ENCODE measurements at regions not wholly inside any gene's neighbourhood (a gene's known extent, or its start where the extent isn't known, plus 50 kb on each side); places are given as distances from the start of the nearest gene placed in this dataset.
A peak's percentile ranks its signal among the peaks of the same experiment; 100 is the strongest.
"Not testable (repeated sequence)": the region's sequence is repeated elsewhere in the genome, so short reads cannot be mapped to it uniquely, and the experiment has no call there.

DNA sequence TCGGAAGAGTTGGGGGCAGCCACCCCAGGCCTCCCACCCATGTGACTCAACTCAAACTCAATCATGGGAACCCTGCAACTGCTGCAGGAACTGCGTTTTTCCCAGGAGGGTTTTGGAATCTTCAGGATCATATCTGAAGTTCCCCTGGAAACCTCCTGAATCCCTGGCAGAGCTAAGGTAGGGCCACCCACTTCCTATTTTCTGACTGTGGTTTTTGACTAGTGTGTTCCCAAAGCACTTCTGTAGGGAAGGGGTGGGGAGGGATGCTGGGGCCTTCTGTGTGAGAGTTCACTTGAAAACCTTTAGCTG, 127.6 kb upstream of the UNC5B start:
- in situ Hi-C loops (cut with HindIII; ENCODE audit: low pct_unique_long_range_greater_than_20kb, low sequenced_read_pairs): no loop called here
- DNase-seq (ENCODE audit: low read depth): no peak

DNA sequence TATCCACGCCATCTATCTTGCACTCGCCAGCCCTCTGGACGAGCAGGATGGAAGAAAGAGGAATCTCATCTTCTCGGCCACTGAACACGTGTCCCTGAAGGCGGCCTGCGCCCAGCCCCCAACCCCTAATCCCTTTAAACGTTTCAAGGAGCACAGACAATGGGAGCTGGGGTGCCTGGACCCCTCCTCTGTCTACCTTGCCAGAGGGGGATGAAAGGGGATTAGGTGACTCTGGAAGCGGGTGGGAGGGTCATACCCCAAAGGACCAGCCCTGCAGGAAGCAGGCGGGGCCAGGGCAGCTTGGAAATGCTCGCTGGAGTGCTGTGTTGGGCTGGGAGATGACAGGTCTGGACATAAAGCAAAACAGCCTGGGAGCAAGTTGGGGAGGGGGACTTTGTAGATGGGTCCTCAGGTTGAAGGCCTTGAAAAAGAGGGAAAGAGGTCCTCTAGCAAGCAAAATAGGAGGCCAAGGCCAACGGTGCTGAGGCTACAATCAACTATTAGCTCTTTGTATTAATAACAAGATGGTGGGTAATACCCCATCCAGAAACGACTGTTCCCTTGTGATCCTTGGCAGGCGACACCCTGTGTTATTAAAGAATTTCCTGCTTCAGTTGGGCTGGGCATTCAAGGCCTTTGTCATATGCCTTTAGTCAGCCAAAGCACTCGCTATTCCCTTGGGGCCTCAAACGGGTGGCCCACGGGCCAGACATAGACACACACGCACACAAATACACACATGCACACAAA, 126.5 kb upstream of the UNC5B start:
- in situ Hi-C loops (cut with HindIII; ENCODE audit: low pct_unique_long_range_greater_than_20kb, low sequenced_read_pairs): no loop called here
- DNase-seq (ENCODE audit: low read depth): no peak

DNA sequence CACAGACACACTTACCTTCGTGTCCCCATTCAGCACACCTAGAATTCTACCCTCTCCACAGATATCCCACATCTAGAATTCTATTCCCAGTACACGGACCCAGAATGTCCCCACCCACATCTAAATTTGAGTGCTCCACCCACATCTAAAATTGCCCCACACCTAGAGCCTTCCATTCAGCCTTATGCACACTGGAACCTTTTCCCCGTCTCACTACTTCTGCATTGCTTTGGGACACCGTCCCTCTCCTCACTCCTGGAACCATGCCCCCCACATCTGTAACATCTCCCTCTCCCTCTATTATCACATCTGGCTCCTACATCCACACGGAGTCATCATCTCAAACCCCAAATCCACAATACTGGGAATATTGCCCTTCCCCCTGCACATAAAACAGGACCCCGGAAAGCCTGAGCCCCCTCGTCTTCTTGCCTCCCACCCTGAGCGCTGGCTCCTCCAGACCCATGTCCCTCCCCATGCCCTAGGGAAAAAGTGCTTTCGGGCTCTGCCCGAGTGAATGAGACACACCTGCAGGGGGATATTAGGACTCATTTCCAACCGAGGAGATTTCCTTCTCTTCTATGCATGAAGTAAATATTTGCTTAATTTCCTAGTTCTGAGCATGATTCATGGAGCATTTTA, 125.8 kb upstream of the UNC5B start:
- in situ Hi-C loops (cut with HindIII; ENCODE audit: low pct_unique_long_range_greater_than_20kb, low sequenced_read_pairs): no loop called here
- DNase-seq (ENCODE audit: low read depth): no peak

DNA sequence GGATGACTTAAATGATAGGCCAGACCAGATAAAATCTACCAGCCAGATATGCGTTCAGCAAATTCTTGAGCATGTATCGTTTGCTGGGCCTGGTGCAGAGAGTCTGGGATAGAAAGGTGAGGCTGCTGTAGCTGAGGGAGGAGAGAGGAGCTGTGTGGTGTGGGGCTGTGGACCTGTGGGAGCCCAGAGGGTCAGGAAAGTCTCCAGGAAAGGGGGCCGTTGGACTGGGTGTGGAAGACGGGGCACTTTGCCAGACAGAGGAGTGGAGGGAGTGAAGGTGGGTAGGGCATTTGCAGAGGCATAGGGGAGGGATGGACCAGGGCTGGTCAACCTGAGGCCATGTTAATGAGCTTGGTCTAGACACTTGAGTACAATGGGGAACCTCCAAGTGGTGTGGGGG, 124.7 kb upstream of the UNC5B start:
- in situ Hi-C loops (cut with HindIII; ENCODE audit: low pct_unique_long_range_greater_than_20kb, low sequenced_read_pairs): no loop called here
- no peak for DNase-seq (ENCODE audit: low read depth)

DNA sequence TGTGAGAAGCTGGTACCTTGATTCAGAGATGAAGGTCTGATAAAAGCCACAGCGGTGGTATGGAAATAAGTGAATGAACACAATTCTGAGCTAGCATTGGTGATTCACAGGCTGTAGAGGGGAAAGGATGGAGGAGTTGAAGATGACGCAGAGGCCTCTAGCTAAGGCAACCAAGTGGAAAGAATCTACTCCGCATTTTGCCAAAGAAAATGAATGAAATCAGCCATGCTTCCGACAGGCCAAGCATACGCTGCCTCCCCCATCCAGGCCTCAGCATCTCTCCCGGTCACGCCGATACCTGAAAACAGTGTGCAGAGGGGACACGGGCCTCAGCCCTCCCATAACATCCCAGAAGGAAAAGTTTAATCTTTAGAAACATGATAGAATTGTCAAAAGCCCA, 124.3 kb upstream of the UNC5B start:
- in situ Hi-C loops (cut with HindIII; ENCODE audit: low pct_unique_long_range_greater_than_20kb, low sequenced_read_pairs): no loop called here
- DNase-seq (ENCODE audit: low read depth): peak; percentile 82

DNA sequence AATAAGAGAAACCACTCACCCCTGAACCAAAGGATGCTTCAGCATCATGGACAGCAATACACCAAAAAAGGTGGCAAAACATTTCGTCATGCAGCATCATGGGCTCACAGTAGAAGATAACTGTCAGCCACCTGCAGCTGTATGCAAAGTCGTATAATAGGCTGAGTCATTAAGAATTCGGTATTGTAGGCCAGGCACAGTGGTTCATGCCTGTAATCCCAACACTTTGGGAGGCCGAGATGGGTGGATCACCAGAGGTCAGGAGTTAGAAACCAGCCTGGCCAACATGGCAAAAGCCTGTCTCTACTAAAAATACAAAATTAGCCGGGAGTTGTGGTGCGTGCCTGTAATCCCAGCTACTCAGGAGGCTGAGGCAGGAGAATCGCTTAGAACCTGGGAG, 123.8 kb upstream of the UNC5B start:
- in situ Hi-C loops (cut with HindIII; ENCODE audit: low pct_unique_long_range_greater_than_20kb, low sequenced_read_pairs); DNase-seq (ENCODE audit: low read depth): not testable (repeated sequence)

DNA sequence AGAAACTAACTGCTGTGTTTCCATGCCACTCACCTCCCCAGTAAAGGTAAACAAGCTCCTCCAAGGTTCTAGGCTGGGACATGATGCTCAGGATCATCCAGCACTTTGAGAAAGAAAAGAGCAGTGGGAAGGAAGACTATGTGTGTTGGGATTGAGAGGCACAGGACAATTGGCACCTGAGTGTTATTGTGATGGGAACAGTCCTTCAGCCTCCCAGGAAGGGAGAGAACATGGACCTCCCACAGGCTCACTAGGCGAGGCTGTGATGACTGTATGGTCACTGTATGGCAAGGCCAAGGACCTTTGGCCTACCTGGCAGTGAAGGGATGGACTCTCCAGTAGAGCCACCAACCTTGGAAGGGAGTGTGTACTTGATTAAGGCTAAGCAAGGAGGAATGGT, 123.2 kb upstream of the UNC5B start:
- in situ Hi-C loops (cut with HindIII; ENCODE audit: low pct_unique_long_range_greater_than_20kb, low sequenced_read_pairs): no loop called here
- no peak for DNase-seq (ENCODE audit: low read depth)

DNA sequence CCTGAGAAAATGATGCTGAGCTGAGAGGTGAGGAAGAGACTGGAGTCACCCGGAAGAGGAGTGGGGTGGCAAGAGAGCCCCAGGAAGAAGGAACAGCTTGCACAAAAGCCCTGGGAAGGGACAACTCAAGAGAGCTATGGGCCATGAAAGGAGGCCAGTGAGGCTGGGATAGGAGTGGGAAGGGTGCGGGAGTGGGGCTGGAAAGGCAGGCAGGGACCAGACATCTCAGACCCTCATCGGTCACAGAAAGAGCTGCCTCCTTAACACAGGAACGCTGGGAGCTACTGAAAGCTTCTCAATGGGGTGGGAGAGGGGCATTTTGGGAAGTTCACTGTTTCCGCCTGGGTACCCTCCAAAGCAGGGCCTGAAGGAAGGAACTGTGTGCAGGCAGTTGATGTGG, 122.0 kb upstream of the UNC5B start:
- in situ Hi-C loops (cut with HindIII; ENCODE audit: low pct_unique_long_range_greater_than_20kb, low sequenced_read_pairs): no loop called here
- DNase-seq (ENCODE audit: low read depth): no peak

DNA sequence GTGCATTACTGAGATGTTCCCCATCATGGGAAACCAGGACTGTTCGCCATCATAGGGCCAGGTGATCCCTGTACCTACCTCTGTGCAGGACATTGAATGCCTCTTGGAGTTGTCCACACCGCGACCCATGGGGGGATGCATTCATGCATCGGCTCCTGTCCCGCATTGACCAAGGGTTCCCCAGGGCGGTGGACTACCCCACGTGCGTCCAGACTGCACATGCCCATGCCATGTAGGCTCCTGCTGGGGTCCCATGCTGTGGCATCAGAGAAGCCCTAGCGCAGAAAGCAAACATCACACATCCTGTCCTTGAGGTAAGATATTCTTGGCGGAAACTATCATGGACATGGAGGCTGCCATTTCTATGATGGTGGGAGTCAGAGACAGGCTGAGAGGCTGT, 121.6 kb upstream of the UNC5B start:
- no peak for DNase-seq (ENCODE audit: low read depth)
- in situ Hi-C loops (cut with HindIII; ENCODE audit: low pct_unique_long_range_greater_than_20kb, low sequenced_read_pairs): no loop called here

DNA sequence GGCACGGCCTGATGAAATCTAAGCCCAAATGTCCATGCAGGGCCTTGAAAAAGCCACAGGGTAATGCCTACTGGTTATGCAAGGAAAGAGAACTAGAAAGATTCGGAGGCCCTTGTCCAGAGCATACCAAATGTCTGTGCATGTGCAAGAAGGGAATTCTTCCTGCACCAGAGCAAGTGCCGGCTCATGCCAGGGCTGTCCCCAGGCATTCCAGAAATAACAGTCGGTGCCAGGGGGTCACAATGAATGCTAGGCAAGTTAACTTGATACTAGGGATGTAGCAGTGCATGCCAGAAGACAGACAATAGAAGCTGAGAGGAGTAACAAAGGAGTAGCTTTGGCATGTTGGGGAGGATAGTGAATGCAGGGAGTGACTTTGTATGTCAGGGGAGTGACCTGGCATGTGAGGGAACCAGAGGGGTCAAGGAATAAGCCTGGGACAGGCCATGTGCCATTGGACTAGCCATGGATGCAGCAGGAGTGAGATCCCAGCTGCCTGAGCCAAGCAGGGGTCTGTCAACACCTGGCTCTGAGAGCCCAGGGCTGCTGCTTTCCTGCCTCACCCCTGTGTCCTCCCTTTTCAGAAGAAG, 119.5 kb upstream of the UNC5B start:
- DNase-seq (ENCODE audit: low read depth): no peak
- in situ Hi-C loops (cut with HindIII; ENCODE audit: low pct_unique_long_range_greater_than_20kb, low sequenced_read_pairs): no loop called here

DNA sequence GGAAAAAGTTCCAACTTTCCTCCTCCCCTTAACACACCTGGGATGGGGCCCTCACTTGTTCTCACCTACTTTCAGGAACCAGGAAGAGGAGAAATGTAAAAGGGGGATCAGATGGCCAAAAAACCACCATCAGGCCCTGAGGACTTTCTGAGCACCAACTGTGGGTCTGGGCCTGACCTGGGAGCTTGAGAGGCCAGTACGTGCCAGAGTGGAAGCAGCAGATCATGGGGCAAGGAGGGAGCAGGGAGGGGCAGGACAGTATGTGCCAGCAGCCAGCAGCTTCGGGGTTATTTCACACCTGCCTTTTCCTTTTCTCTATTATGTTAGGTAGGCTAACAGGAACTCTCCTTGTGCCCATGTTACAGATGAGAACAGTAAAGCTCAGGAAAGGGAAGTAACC, 118.8 kb upstream of the UNC5B start:
- DNase-seq (ENCODE audit: low read depth): no peak
- in situ Hi-C loops (cut with HindIII; ENCODE audit: low pct_unique_long_range_greater_than_20kb, low sequenced_read_pairs): no loop called here

DNA sequence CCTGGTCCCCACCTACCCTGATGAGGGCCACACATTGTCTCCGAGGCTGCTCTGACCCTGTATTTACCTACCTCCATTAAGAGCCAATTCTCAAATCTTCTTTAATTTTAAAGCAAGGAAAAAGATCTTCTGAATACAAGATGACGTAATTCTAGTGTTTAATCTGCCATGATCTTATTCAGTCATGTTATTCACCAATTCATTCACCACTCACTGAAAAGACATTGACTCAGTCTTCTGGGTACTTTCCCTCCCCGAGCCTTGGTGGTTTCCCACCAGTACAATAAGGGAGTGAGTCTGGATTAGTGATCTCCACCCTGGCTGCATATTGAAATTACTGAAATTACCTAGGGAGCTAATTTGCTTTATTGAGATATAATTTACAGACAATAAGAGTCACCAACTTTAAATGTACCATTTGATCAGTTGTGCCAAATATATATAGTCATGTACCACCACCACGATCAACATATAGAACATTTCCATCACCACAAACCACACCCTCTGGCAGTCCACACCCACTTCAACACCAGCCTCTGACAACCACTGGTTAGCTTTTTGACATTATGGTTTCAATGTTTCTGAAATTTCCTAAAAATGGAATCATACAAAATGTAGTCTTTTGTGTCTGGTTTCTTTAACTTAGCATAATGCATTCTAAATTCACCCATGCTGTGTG, 117.5 kb upstream of the UNC5B start:
- in situ Hi-C loops (cut with HindIII; ENCODE audit: low pct_unique_long_range_greater_than_20kb, low sequenced_read_pairs): no loop called here
- DNase-seq (ENCODE audit: low read depth): peak; percentile 8

DNA sequence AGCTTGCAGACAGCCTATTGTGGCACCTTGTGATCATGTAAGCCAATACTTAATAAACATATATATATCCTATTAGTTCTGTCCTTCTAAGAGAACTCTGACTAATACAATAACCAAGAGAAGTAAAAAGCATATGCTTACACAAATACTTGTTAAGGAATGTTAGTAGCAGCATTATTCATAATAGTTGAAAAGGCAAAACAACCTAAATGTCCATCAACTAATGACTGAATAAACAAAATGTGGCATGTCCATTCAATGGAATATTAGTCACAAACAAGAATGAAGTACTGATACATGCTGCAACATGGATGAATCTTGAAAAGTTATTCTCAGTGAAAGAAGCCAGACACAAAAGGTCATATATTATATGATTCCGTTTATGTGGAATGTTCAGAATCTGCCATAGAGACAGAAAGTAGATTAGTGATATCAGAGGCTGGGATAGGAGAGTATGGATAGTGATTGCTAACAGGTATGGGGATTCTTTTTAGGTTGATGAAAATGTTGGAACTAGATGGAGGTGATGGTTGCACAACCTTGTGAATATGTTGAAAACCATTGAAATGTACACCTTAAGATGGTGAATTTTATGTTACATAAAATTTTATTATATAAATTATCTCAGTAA, 112.5 kb upstream of the UNC5B start:
- DNase-seq (ENCODE audit: low read depth): no peak
- in situ Hi-C loops (cut with HindIII; ENCODE audit: low pct_unique_long_range_greater_than_20kb, low sequenced_read_pairs): no loop called here

DNA sequence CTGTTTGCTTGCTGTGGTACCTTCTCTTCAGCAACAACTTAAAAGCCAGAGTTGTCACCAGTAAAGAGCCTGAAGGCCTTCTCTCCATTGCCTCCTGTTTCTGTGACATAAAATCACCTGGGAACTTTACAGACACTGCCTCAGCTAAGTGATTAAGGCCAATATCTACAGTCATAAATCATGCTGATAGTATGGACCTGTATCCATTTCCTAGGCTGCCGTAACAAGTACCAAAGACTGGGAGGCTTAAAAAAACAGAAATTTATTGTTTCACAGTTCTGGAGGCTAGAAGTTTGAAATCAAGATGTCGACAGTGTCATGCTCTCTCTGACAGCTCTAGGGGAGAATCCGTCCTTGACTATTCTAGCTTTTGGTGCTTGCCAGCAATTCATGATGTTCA, 108.4 kb upstream of the UNC5B start:
- no peak for DNase-seq (ENCODE audit: low read depth)
- in situ Hi-C loops (cut with HindIII; ENCODE audit: low pct_unique_long_range_greater_than_20kb, low sequenced_read_pairs): no loop called here

DNA sequence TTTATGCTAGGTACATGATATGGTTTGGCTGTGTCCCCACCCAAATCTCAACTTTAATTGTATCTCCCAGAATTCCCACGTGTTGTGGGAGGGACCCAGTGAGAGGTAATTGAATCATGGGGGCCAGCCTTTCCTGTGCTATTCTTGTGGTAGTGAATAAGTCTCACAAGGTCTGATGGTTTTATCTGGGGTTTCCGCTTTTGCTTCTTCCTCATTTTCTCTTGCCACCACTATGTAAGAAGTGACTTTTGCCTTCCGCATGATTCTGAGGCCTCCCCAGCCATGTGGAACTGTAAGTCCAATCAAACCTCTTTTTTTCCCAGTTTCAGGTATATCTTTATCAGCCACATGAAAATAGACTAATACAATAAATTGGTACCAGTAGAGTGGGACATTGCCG, 106.2 kb upstream of the UNC5B start:
- in situ Hi-C loops (cut with HindIII; ENCODE audit: low pct_unique_long_range_greater_than_20kb, low sequenced_read_pairs); DNase-seq (ENCODE audit: low read depth): not testable (repeated sequence)

DNA sequence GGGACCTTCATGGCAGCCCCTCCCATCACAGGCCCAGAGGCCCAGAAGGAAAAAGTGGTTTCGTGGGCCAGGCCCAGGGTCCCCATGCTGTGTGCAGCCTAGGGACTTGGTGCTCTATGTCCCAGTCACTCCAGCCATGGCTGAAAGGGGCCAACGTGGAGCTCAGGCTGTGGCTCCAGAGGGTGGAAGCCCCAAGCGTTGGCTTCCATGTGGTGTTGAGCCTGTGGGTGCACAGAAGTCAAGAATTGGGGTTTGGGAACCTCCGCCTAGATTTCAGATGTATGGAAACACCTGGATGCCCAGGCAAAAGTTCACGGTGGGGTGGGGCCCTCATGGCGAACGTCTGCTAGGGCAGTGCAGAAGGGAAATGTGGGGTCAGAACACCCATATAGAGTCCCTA, 105.3 kb upstream of the UNC5B start:
- in situ Hi-C loops (cut with HindIII; ENCODE audit: low pct_unique_long_range_greater_than_20kb, low sequenced_read_pairs); DNase-seq (ENCODE audit: low read depth): not testable (repeated sequence)

DNA sequence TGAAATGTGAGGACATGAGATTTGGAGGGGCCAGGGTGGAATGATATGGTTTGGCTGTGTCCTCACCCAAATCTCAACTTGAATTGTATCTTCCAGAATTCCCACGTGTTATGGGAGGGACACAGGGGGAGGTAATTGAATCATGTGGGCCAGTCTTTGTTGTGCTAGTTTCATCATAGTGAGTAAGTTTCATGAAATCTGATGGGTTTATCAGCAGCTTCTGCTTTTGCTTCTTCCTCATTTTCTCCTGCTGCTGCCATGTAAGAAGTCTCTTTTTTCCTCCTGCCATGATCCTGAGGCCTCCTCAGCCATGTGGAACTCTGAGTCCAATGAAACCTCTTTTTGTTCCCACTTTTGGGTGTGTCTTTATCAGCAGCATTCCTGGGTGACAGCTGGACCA, 104.3 kb upstream of the UNC5B start:
- in situ Hi-C loops (cut with HindIII; ENCODE audit: low pct_unique_long_range_greater_than_20kb, low sequenced_read_pairs); DNase-seq (ENCODE audit: low read depth): not testable (repeated sequence)

DNA sequence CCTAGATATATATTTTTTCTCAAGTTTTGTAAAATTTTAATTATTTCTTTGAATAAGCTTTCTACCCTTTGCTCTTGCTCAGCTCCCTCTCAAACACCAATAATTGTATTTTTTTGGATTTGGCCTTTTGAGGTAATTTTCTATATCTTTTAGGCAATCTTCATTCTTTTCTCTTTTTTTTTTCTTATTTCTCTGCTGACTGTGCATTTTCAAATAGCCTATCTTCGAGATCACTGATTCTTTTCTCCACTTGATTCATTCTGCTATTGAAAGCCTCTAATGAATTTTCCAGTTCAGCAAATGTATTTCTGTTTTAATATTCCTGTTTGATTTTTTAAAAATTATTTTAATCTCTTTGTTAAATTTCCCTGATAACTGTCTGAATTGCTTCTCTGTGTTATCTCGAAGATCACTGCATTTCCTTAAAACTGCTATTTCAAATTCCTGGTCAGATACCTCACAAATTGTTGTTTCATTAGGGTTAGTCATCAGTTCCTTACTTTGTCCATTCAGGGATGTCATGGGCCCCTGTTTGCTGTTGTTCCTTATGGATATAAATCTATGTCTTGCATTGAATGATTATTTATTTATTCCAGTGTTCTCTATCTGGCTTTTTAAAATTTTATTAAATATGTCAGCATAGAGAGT, 100.1 kb upstream of the UNC5B start:
- DNase-seq (ENCODE audit: low read depth): no peak
- in situ Hi-C loops (cut with HindIII; ENCODE audit: low pct_unique_long_range_greater_than_20kb, low sequenced_read_pairs): no loop called here

DNA sequence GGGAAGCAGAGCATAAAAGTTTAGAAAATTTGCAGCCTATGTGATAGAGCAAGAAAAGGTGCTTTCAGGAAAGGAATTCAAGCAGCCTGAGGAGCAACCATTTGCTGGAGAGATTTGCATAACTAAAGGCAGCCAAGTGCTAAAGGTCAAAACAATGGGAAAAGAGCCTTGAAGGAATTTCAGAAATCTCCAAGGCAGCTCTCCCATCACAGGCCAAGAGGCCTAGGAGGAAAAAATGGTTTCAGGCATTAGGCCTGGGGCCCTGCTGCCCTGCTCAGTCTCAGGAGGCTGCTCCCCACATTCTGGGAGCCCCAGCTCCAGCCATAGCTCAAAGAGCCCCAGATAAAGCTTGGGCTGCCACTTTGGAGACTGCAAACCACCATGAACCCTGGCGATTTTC, 95.9 kb upstream of the UNC5B start:
- in situ Hi-C loops (cut with HindIII; ENCODE audit: low pct_unique_long_range_greater_than_20kb, low sequenced_read_pairs): no loop called here
- no peak for DNase-seq (ENCODE audit: low read depth)
